ENCODE measurements at regions not wholly inside any gene's neighbourhood (a gene's known extent, or its start where the extent isn't known, plus 50 kb on each side); places are given as distances from the start of the nearest gene placed in this dataset.

GRCh38 chrX:22383988-22384387 is 111.3 kb downstream of the CBLL2 start:
- DNase-seq (ENCODE audit: low read depth, low spot score): peak; percentile 28
- in situ Hi-C loops (cut with HindIII; ENCODE audit: low pct_unique_long_range_greater_than_20kb, low sequenced_read_pairs): no loop called here

- in situ Hi-C loops (cut with HindIII; ENCODE audit: low pct_unique_long_range_greater_than_20kb, low sequenced_read_pairs): no loop called here
- DNase-seq (ENCODE audit: low read depth, low spot score): peak; percentile 3
Observed at GRCh38 chrX:22389556-22390179, 117.0 kb downstream of the CBLL2 start.

- in situ Hi-C loops (cut with HindIII; ENCODE audit: low pct_unique_long_range_greater_than_20kb, low sequenced_read_pairs): no loop called here
- no peak for DNase-seq (ENCODE audit: low read depth, low spot score)
Observed at GRCh38 chrX:22392133-22392948, 119.6 kb downstream of the CBLL2 start.

GRCh38 chrX:22395372-22395771 is 122.7 kb downstream of the CBLL2 start:
- DNase-seq (ENCODE audit: low read depth, low spot score): no peak
- in situ Hi-C loops (cut with HindIII; ENCODE audit: low pct_unique_long_range_greater_than_20kb, low sequenced_read_pairs): no loop called here

GRCh38 chrX:22396408-22396807 is 123.7 kb downstream of the CBLL2 start:
- in situ Hi-C loops (cut with HindIII; ENCODE audit: low pct_unique_long_range_greater_than_20kb, low sequenced_read_pairs): no loop called here
- no peak for DNase-seq (ENCODE audit: low read depth, low spot score)

GRCh38 chrX:22397566-22397965 is 124.9 kb downstream of the CBLL2 start:
- in situ Hi-C loops (cut with HindIII; ENCODE audit: low pct_unique_long_range_greater_than_20kb, low sequenced_read_pairs): no loop called here
- no peak for DNase-seq (ENCODE audit: low read depth, low spot score)

- DNase-seq (ENCODE audit: low read depth, low spot score): peak; percentile 42
- in situ Hi-C loops (cut with HindIII; ENCODE audit: low pct_unique_long_range_greater_than_20kb, low sequenced_read_pairs): no loop called here
Observed at GRCh38 chrX:22399437-22400192, 126.9 kb downstream of the CBLL2 start.

- no peak for DNase-seq (ENCODE audit: low read depth, low spot score)
- in situ Hi-C loops (cut with HindIII; ENCODE audit: low pct_unique_long_range_greater_than_20kb, low sequenced_read_pairs): no loop called here
Observed at GRCh38 chrX:22404297-22404696, 131.6 kb downstream of the CBLL2 start.

- in situ Hi-C loops (cut with HindIII; ENCODE audit: low pct_unique_long_range_greater_than_20kb, low sequenced_read_pairs): no loop called here
- no peak for DNase-seq (ENCODE audit: low read depth, low spot score)
Observed at GRCh38 chrX:22406201-22406737, 133.6 kb downstream of the CBLL2 start.

GRCh38 chrX:22409418-22409817 is 136.7 kb downstream of the CBLL2 start:
- in situ Hi-C loops (cut with HindIII; ENCODE audit: low pct_unique_long_range_greater_than_20kb, low sequenced_read_pairs): no loop called here
- DNase-seq (ENCODE audit: low read depth, low spot score): no peak

- in situ Hi-C loops (cut with HindIII; ENCODE audit: low pct_unique_long_range_greater_than_20kb, low sequenced_read_pairs): no loop called here
- DNase-seq (ENCODE audit: low read depth, low spot score): no peak
Observed at GRCh38 chrX:22424122-22424915, 151.6 kb downstream of the CBLL2 start.

GRCh38 chrX:22424919-22425318 is 152.2 kb downstream of the CBLL2 start:
- no peak for DNase-seq (ENCODE audit: low read depth, low spot score)
- in situ Hi-C loops (cut with HindIII; ENCODE audit: low pct_unique_long_range_greater_than_20kb, low sequenced_read_pairs): no loop called here

- DNase-seq (ENCODE audit: low read depth, low spot score): no peak
- in situ Hi-C loops (cut with HindIII; ENCODE audit: low pct_unique_long_range_greater_than_20kb, low sequenced_read_pairs): no loop called here
Observed at GRCh38 chrX:22429704-22430103, 157.0 kb downstream of the CBLL2 start.

GRCh38 chrX:22430701-22431100 is 158.0 kb downstream of the CBLL2 start:
- DNase-seq (ENCODE audit: low read depth, low spot score): no peak
- in situ Hi-C loops (cut with HindIII; ENCODE audit: low pct_unique_long_range_greater_than_20kb, low sequenced_read_pairs): no loop called here

GRCh38 chrX:22433292-22434070 is 160.8 kb downstream of the CBLL2 start:
- no peak for DNase-seq (ENCODE audit: low read depth, low spot score)
- in situ Hi-C loops (cut with HindIII; ENCODE audit: low pct_unique_long_range_greater_than_20kb, low sequenced_read_pairs): no loop called here

GRCh38 chrX:22445880-22446279 is 173.2 kb downstream of the CBLL2 start:
- in situ Hi-C loops (cut with HindIII; ENCODE audit: low pct_unique_long_range_greater_than_20kb, low sequenced_read_pairs): no loop called here
- DNase-seq (ENCODE audit: low read depth, low spot score): no peak

GRCh38 chrX:22462959-22463358 is 190.2 kb downstream of the CBLL2 start:
- in situ Hi-C loops (cut with HindIII; ENCODE audit: low pct_unique_long_range_greater_than_20kb, low sequenced_read_pairs): no loop called here
- no peak for DNase-seq (ENCODE audit: low read depth, low spot score)
